Stimulated activated memory B cell treated with anti-CD40 and anti-IgM and Interleukin-4, amounts not matched to agents 10 μg/mL and 1 μg/mL and 100 μg/mL, for 72 hours (primary cell): ENCODE measurements at regions not wholly inside any gene's neighbourhood (a gene's known extent, or its start where the extent isn't known, plus 50 kb on each side); places are given as distances from the start of the nearest gene placed in this dataset.

Experiments
- ATAC-seq: fragments of 150-1000 bp; cut with Tn5 transposase; 2 replicates; pipeline ENCODE4 v1.10.0; 2021
- H3K27ac Mint-ChIP-seq: one replicate; pipeline ENCODE4 v1.8.0; 2022; ENCODE audit warnings: mild to moderate bottlenecking, mixed read lengths
- H3K27me3 Mint-ChIP-seq: one replicate; pipeline ENCODE4 v1.8.0; 2022; ENCODE audit warnings: mixed read lengths
- H3K36me3 Mint-ChIP-seq: one replicate; pipeline ENCODE4 v1.8.0; 2022; ENCODE audit warnings: mixed read lengths
- H3K4me1 Mint-ChIP-seq: one replicate; pipeline ENCODE4 v1.8.0; 2022; ENCODE audit warnings: mixed read lengths
- H3K4me3 Mint-ChIP-seq: one replicate; pipeline ENCODE4 v1.8.0; 2022; ENCODE audit warnings: mild to moderate bottlenecking, moderate library complexity, mixed read lengths
- H3K9me3 Mint-ChIP-seq: one replicate; pipeline ENCODE4 v1.8.0; 2022; ENCODE audit warnings: mixed read lengths

- ATAC-seq: no peak
- Mint-ChIP-seq H3K27ac (no peak overlapping the region), H3K9me3 (no peaks in the 10 kb centered on the region), H3K36me3 (no peaks in the 10 kb centered on the region), H3K4me3 (no peak overlapping the region), H3K27me3 (peaks cover 17% of the 10 kb centered on the region), H3K4me1 (no peaks in the 10 kb centered on the region)
These were observed 128.5 kb downstream of the VEGFA start for GRCh38 chr6:43898358-43899131.

GRCh38 chr6:43897571-43898302 is 127.7 kb downstream of the VEGFA start:
- Mint-ChIP-seq H3K36me3 (no peaks in the 10 kb centered on the region), H3K4me3 (no peak overlapping the region), H3K4me1 (no peaks in the 10 kb centered on the region), H3K27ac (no peak overlapping the region), H3K9me3 (no peaks in the 10 kb centered on the region), H3K27me3 (peaks cover 17% of the 10 kb centered on the region)
- ATAC-seq: no peak

GRCh38 chr6:43896329-43897255 is 126.6 kb downstream of the VEGFA start:
- H3K36me3 Mint-ChIP-seq: no peaks in the 10 kb centered on the region
- no peak overlapping the region for H3K4me3 Mint-ChIP-seq
- no peaks in the 10 kb centered on the region for H3K4me1 Mint-ChIP-seq
- H3K27ac Mint-ChIP-seq: no peak overlapping the region
- peaks cover 15% of the 10 kb centered on the region for H3K27me3 Mint-ChIP-seq
- ATAC-seq: no peak
- no peaks in the 10 kb centered on the region for H3K9me3 Mint-ChIP-seq

GRCh38 chr6:43895656-43896328 is 125.8 kb downstream of the VEGFA start:
- Mint-ChIP-seq H3K4me3 (no peak overlapping the region), H3K27me3 (peaks cover 17% of the 10 kb centered on the region), H3K36me3 (no peaks in the 10 kb centered on the region), H3K4me1 (no peaks in the 10 kb centered on the region), H3K27ac (no peak overlapping the region), H3K9me3 (no peaks in the 10 kb centered on the region)
- ATAC-seq: no peak

GRCh38 chr6:43893073-43893472 is 123.1 kb downstream of the VEGFA start:
- H3K27ac Mint-ChIP-seq: no peak overlapping the region
- no peaks in the 10 kb centered on the region for H3K36me3 Mint-ChIP-seq
- no peaks in the 10 kb centered on the region for H3K9me3 Mint-ChIP-seq
- no peak overlapping the region for H3K4me3 Mint-ChIP-seq
- ATAC-seq: no peak
- H3K4me1 Mint-ChIP-seq: no peaks in the 10 kb centered on the region
- H3K27me3 Mint-ChIP-seq: peaks cover 37% of the 10 kb centered on the region

GRCh38 chr6:43891072-43891870 is 121.3 kb downstream of the VEGFA start:
- H3K4me3 Mint-ChIP-seq: no peak overlapping the region
- H3K9me3 Mint-ChIP-seq: no peaks in the 10 kb centered on the region
- H3K27ac Mint-ChIP-seq: no peak overlapping the region
- H3K4me1 Mint-ChIP-seq: no peaks in the 10 kb centered on the region
- no peak for ATAC-seq
- H3K27me3 Mint-ChIP-seq: peaks cover 40% of the 10 kb centered on the region
- no peaks in the 10 kb centered on the region for H3K36me3 Mint-ChIP-seq

GRCh38 chr6:43890197-43891062 is 120.4 kb downstream of the VEGFA start:
- ATAC-seq: no peak
- no peaks in the 10 kb centered on the region for H3K9me3 Mint-ChIP-seq
- peaks cover 34% of the 10 kb centered on the region for H3K27me3 Mint-ChIP-seq
- no peaks in the 10 kb centered on the region for H3K4me1 Mint-ChIP-seq
- H3K27ac Mint-ChIP-seq: no peak overlapping the region
- H3K4me3 Mint-ChIP-seq: no peak overlapping the region
- H3K36me3 Mint-ChIP-seq: no peaks in the 10 kb centered on the region

DNA sequence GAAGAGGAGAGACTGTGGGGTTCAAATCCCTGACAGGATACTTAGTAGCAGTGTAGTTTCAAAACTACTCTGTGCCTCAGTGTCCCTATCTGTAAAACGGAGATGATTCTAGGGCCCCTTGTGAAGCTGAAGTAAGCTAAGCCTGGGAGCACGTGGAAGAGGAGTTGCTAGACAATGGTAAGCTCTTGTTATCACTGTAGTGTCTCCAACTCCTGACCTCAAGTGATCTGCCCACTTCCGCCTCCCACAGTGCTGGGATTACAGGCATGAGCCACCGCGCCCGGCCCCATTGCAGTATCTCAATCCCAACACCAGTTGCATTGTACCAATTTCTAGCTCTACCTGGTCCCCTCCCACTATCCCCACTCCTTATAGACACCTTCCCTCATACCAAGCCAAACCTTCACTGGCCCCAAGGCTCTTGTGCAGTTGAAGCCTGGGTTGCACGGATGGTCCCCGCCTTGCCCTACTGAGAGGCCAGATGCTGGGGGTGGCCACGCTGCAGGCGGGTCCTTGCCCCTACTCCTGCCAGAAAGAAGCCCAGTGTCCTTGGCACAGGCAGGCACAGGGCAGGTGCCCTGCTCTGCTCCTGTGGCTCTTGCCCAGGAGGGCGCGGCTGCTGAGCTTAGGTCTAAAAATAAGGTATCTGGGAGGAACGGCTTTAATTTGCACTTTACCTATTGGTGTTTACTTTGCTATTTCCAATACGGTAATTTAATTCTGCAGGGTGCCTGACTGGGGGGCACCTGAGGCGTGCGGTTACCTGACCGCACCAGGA is 118.1 kb downstream of the VEGFA start:
- Mint-ChIP-seq H3K27ac (no peak overlapping the region), H3K36me3 (no peaks in the 10 kb centered on the region), H3K9me3 (no peaks in the 10 kb centered on the region), H3K27me3 (peaks cover 34% of the 10 kb centered on the region), H3K4me1 (peaks cover 15% of the 10 kb centered on the region), H3K4me3 (no peak overlapping the region)
- ATAC-seq: no peak

DNA sequence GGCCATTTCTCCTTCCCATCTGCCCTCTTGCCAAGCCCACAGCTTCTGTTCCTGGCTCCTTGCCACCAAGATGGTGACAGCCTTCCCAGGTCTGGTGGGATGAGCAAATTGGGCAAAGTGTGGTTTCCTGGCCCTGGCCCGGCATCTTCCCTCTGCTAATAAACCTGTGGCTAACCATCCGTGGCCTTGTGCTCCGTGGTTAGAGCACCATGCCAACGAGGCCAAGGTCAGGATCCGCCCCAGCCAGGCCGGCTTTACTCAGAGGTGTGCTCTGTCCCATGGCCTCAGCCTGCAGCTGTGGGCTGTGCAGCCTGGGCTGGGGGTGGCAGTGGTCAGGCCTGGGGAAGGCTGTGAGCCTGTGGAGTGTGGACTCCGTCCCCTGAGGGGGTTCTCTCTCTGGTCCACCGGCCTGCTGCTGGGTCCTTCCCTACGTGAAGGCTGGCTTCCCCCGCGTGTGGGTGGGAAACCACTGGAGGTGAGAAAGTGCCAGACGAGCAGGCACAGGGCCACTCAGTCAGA is 117.4 kb downstream of the VEGFA start:
- Mint-ChIP-seq H3K9me3 (peaks cover 3% of the 10 kb centered on the region), H3K4me1 (peaks cover 15% of the 10 kb centered on the region), H3K27ac (no peak overlapping the region), H3K4me3 (no peak overlapping the region), H3K27me3 (peaks cover 34% of the 10 kb centered on the region), H3K36me3 (no peaks in the 10 kb centered on the region)
- ATAC-seq: no peak

DNA sequence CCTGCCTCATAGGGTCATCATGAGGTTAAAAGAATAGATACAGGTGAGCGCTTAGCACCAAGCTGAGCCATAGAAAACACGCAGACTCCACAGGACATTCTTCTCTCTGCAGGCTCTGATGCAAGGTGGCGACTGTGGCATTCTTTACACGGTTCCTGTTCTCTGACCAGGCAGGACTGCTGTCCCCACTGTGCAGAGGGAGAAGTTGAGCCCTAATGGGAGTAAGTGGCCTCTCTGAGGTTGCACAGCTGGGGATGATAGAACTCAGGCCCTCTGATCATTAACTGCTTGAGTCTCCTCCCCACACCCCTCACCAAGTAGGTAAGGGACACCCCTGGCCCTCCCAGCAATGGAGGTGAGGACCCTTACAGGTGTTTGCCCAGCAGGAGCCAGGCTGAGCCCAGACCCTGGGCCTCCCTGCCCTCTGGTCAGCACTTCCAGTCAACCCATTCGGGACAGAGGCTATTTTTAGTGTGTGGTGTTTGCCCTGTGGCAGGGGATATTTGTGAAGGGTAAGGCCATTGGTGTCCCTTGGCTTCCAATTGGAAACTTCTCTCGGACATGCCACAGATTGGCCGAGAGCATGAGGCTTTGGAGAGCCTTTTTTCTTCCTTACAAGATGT is 116.8 kb downstream of the VEGFA start:
- Mint-ChIP-seq H3K36me3 (no peaks in the 10 kb centered on the region), H3K4me1 (peaks cover 15% of the 10 kb centered on the region), H3K9me3 (peaks cover 3% of the 10 kb centered on the region), H3K27ac (no peak overlapping the region), H3K4me3 (no peak overlapping the region), H3K27me3 (peaks cover 34% of the 10 kb centered on the region)
- no peak for ATAC-seq

GRCh38 chr6:43886067-43886461 is 116.1 kb downstream of the VEGFA start:
- H3K27me3 Mint-ChIP-seq: peaks cover 28% of the 10 kb centered on the region
- peaks cover 3% of the 10 kb centered on the region for H3K9me3 Mint-ChIP-seq
- no peak overlapping the region for H3K4me3 Mint-ChIP-seq
- peaks cover 15% of the 10 kb centered on the region for H3K4me1 Mint-ChIP-seq
- no peak overlapping the region for H3K27ac Mint-ChIP-seq
- no peaks in the 10 kb centered on the region for H3K36me3 Mint-ChIP-seq
- ATAC-seq: no peak

DNA sequence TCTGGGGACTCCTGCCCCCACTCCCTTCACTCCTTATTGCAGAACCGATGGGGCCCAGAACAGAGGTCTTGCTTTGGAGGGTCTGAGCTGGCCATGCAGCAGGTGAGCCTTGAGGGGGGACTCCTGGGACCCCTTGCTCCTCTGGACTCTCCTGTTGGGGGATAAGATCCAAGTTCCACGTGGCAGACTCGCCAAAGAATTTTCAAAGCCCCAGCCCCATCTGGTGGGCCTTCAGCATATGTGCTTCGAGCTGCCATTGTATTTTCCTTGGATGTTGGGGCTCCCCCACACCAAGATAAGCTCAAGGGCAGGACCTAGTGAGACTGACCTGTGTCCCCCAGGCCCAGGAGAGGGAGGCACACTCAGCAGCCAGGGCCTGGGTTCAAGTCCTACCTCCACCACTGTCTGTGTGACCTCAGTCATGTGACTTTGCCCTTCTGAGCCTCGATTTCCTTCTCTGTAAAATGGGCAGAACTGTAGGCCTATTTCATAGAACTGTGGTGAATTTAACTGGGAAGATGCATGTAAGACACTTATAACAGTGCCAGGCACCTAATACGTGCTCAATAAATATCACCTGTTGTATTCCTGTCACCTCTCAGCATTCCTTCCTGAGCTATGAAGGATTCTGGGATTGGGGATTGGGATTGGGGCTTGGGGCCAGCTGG is 115.5 kb downstream of the VEGFA start:
- no peak for ATAC-seq
- peaks cover 3% of the 10 kb centered on the region for H3K9me3 Mint-ChIP-seq
- no peak overlapping the region for H3K27ac Mint-ChIP-seq
- no peak overlapping the region for H3K4me3 Mint-ChIP-seq
- peaks cover 23% of the 10 kb centered on the region for H3K27me3 Mint-ChIP-seq
- H3K36me3 Mint-ChIP-seq: no peaks in the 10 kb centered on the region
- H3K4me1 Mint-ChIP-seq: peaks cover 15% of the 10 kb centered on the region
